ENCODE measurements at regions not wholly inside any gene's neighbourhood (a gene's known extent, or its start where the extent isn't known, plus 50 kb on each side); places are given as distances from the start of the nearest gene placed in this dataset.
"Not testable (repeated sequence)": the region's sequence is repeated elsewhere in the genome, so short reads cannot be mapped to it uniquely, and the experiment has no call there.

DNA sequence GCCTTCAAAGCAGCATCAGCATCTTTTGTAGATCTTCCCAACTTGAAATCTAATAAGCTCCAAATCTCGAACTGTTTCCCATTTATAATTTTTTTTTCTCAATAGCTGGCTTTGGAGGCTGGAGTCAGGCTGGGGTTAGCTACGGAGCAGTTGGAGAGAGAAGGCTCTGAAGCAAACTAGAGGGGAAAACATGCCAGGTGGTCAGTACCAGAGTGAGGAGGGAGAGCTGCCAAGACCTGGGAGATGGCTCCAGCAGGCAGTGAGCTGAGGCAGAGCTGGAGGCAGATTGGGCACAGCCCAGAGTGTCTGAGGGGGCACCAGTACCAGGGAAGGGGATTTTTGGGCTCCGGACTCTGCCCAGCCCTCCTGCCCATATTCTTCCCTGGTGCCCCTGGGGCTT is 311.2 kb downstream of the RPLP1 start:
- Histone ChIP-seq H4K20me1 (ENCODE audit: insufficient read depth, low read length, poor library complexity, severe bottlenecking) (no peaks in the 10 kb centered on the region), H3K27me3 (ENCODE audit: insufficient read depth, low read length, poor library complexity, severe bottlenecking) (no peaks in the 10 kb centered on the region), H3F3A (ENCODE audit: low read depth) (peaks cover 9% of the 10 kb centered on the region; the same call in 1 of the 2 replicates), H3K9me2 (replicated peaks; ENCODE audit: low read depth, low read length) (no peaks in the 10 kb centered on the region), H3K36me3 (ENCODE audit: insufficient read depth, low read length) (no peaks in the 10 kb centered on the region), H3K9ac (ENCODE audit: low read depth, low read length, poor library complexity, severe bottlenecking) (no peak overlapping the region), H3K4me3 (ENCODE audit: low read length, poor library complexity, severe bottlenecking) (no peak overlapping the region), H3K79me2 (ENCODE audit: insufficient read depth, low read length) (no peaks in the 10 kb centered on the region), H3K4me1 (ENCODE audit: insufficient read depth, low read length, poor library complexity, severe bottlenecking) (peaks cover 36% of the 10 kb centered on the region), H3K4me2 (ENCODE audit: low read depth, low read length, poor library complexity, severe bottlenecking) (no peak overlapping the region), H2AFZ (ENCODE audit: low read length) (no peak overlapping the region), H3K9me3 (ENCODE audit: insufficient read depth, low read depth, low read length) (no peaks in the 10 kb centered on the region)
- no peak for TF ChIP-seq EZH2phosphoT487 (IDR thresholded peaks at IDR 0.05; ENCODE audit: borderline replicate concordance)
- TF ChIP-seq, protein P1, sequence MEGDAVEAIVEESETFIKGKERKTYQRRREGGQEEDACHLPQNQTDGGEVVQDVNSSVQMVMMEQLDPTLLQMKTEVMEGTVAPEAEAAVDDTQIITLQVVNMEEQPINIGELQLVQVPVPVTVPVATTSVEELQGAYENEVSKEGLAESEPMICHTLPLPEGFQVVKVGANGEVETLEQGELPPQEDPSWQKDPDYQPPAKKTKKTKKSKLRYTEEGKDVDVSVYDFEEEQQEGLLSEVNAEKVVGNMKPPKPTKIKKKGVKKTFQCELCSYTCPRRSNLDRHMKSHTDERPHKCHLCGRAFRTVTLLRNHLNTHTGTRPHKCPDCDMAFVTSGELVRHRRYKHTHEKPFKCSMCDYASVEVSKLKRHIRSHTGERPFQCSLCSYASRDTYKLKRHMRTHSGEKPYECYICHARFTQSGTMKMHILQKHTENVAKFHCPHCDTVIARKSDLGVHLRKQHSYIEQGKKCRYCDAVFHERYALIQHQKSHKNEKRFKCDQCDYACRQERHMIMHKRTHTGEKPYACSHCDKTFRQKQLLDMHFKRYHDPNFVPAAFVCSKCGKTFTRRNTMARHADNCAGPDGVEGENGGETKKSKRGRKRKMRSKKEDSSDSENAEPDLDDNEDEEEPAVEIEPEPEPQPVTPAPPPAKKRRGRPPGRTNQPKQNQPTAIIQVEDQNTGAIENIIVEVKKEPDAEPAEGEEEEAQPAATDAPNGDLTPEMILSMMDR (conservative IDR thresholded peaks at IDR 0.05; ENCODE audit: low read length): no peak

DNA sequence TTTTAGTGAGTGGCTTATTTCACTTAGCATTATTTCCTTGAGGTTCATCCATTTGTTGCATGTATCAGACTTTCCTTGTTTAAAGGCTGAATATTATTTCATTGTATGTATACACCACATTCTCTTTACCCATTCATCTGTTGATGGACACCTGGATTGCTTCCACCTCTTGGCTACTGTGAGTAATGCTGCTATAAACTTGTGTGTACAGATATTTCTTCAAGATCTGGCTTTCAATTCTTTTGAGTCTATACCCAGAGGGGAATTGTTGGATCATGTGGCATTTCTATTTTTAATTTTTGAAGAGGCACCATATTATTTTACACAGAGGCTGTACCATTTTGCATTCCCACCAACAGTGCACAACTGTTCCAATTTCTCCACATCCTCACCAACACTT is 313.5 kb downstream of the RPLP1 start:
- Histone ChIP-seq H3F3A (ENCODE audit: low read depth) (no peaks in the 10 kb centered on the region; the same call in 1 of the 2 replicates), H3K9me2 (replicated peaks; ENCODE audit: low read depth, low read length) (no peaks in the 10 kb centered on the region), H3K4me3 (ENCODE audit: low read length, poor library complexity, severe bottlenecking) (no peak overlapping the region), H3K27me3 (ENCODE audit: insufficient read depth, low read length, poor library complexity, severe bottlenecking) (no peaks in the 10 kb centered on the region), H2AFZ (ENCODE audit: low read length) (no peak overlapping the region), H3K4me1 (ENCODE audit: insufficient read depth, low read length, poor library complexity, severe bottlenecking) (peaks cover 16% of the 10 kb centered on the region), H3K9ac (ENCODE audit: low read depth, low read length, poor library complexity, severe bottlenecking) (no peak overlapping the region), H4K20me1 (ENCODE audit: insufficient read depth, low read length, poor library complexity, severe bottlenecking) (no peaks in the 10 kb centered on the region), H3K4me2 (ENCODE audit: low read depth, low read length, poor library complexity, severe bottlenecking) (no peak overlapping the region), H3K9me3 (ENCODE audit: insufficient read depth, low read depth, low read length) (no peaks in the 10 kb centered on the region), H3K36me3 (ENCODE audit: insufficient read depth, low read length) (no peaks in the 10 kb centered on the region), H3K79me2 (ENCODE audit: insufficient read depth, low read length) (no peaks in the 10 kb centered on the region)
- no peak for TF ChIP-seq EZH2phosphoT487 (IDR thresholded peaks at IDR 0.05; ENCODE audit: borderline replicate concordance)
- TF ChIP-seq, protein P1 (conservative IDR thresholded peaks at IDR 0.05; ENCODE audit: low read length): peak; percentile 37

DNA sequence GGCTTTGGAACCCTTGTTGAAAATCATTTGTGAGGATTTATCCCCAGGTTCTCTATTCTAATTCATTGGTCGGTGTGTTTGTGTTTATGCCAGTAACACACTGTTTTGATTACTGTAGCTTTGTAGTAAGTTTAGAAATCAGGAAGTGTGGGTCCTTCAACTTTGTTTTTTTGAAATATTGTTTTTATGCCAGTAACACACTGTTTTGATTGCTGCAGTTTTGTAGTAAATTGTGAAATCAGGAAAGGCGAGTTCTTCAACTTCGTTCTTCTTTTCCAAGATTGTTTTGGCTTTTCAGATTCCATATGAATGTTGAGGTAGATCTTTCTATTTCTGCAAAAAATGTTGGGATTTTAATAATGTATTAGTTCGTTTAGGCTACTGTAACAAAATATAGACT is 314.6 kb downstream of the RPLP1 start:
- no peak overlapping the region for H3K4me3 ChIP-seq (ENCODE audit: low read length, poor library complexity, severe bottlenecking)
- peaks cover 6% of the 10 kb centered on the region for H3K4me1 ChIP-seq (ENCODE audit: insufficient read depth, low read length, poor library complexity, severe bottlenecking)
- no peaks in the 10 kb centered on the region for H3K27me3 ChIP-seq (ENCODE audit: insufficient read depth, low read length, poor library complexity, severe bottlenecking)
- H4K20me1 ChIP-seq (ENCODE audit: insufficient read depth, low read length, poor library complexity, severe bottlenecking): no peaks in the 10 kb centered on the region
- H2AFZ ChIP-seq (ENCODE audit: low read length): no peak overlapping the region
- H3K36me3 ChIP-seq (ENCODE audit: insufficient read depth, low read length): no peaks in the 10 kb centered on the region
- H3K9me3 ChIP-seq (ENCODE audit: insufficient read depth, low read depth, low read length): no peaks in the 10 kb centered on the region
- no peaks in the 10 kb centered on the region for H3K9me2 ChIP-seq (replicated peaks; ENCODE audit: low read depth, low read length)
- no peaks in the 10 kb centered on the region for H3K79me2 ChIP-seq (ENCODE audit: insufficient read depth, low read length)
- TF ChIP-seq EZH2phosphoT487 (IDR thresholded peaks at IDR 0.05; ENCODE audit: borderline replicate concordance): no peak
- TF ChIP-seq, protein P1 (conservative IDR thresholded peaks at IDR 0.05; ENCODE audit: low read length): no peak
- H3K9ac ChIP-seq (ENCODE audit: low read depth, low read length, poor library complexity, severe bottlenecking): no peak overlapping the region
- no peak overlapping the region for H3K4me2 ChIP-seq (ENCODE audit: low read depth, low read length, poor library complexity, severe bottlenecking)
- no peaks in the 10 kb centered on the region for H3F3A ChIP-seq (ENCODE audit: low read depth)

DNA sequence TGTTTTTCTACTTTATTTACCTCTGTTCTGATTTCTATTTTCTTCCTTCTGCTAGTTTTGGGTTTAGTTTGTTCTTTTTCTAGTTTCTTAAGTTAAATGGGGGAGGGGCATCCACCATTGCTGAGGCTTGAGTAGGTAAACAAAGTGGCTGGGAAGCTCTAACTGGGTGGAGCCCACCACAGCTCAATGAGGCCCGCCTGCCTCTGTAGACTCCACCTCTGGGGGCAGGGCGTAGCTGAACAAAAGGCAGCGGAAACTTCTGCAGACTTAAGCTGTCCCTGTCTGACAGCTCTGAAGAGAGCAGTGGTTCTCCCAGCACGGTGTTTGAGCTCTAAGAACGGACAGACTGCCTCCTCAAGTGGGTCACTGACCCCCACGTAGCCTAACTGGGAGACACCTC is 316.7 kb downstream of the RPLP1 start:
- not testable (repeated sequence) for H3K4me1 ChIP-seq (ENCODE audit: insufficient read depth, low read length, poor library complexity, severe bottlenecking); H2AFZ ChIP-seq (ENCODE audit: low read length); H3K9me3 ChIP-seq (ENCODE audit: insufficient read depth, low read depth, low read length); H3K27me3 ChIP-seq (ENCODE audit: insufficient read depth, low read length, poor library complexity, severe bottlenecking); H3F3A ChIP-seq (ENCODE audit: low read depth); H3K36me3 ChIP-seq (ENCODE audit: insufficient read depth, low read length); H3K79me2 ChIP-seq (ENCODE audit: insufficient read depth, low read length); H4K20me1 ChIP-seq (ENCODE audit: insufficient read depth, low read length, poor library complexity, severe bottlenecking); H3K4me2 ChIP-seq (ENCODE audit: low read depth, low read length, poor library complexity, severe bottlenecking); H3K9ac ChIP-seq (ENCODE audit: low read depth, low read length, poor library complexity, severe bottlenecking); H3K4me3 ChIP-seq (ENCODE audit: low read length, poor library complexity, severe bottlenecking); H3K9me2 ChIP-seq (replicated peaks; ENCODE audit: low read depth, low read length)

DNA sequence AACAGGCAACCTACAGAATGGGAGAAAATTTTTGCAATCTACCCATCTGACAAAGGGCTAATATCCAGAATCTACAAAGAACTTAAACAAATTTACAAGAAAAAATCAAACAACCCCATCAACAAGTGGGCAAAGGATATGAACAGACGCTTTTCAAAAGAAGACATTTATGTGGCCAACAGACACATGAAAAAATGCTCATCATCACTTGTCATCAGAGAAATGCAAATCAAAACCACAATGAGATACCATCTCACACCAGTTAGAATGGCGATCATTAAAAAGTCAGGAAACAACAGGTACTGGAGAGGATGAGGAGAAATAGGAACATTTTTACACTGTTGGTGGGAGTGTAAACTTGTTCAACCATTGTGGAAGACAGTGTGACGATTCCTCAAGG is 321.6 kb downstream of the RPLP1 start:
- not testable (repeated sequence) for H3F3A ChIP-seq (ENCODE audit: low read depth); H3K9me2 ChIP-seq (replicated peaks; ENCODE audit: low read depth, low read length); H3K27me3 ChIP-seq (ENCODE audit: insufficient read depth, low read length, poor library complexity, severe bottlenecking); H3K9ac ChIP-seq (ENCODE audit: low read depth, low read length, poor library complexity, severe bottlenecking); H3K4me1 ChIP-seq (ENCODE audit: insufficient read depth, low read length, poor library complexity, severe bottlenecking); H3K9me3 ChIP-seq (ENCODE audit: insufficient read depth, low read depth, low read length); H3K4me2 ChIP-seq (ENCODE audit: low read depth, low read length, poor library complexity, severe bottlenecking); H4K20me1 ChIP-seq (ENCODE audit: insufficient read depth, low read length, poor library complexity, severe bottlenecking); H3K36me3 ChIP-seq (ENCODE audit: insufficient read depth, low read length); H2AFZ ChIP-seq (ENCODE audit: low read length); H3K79me2 ChIP-seq (ENCODE audit: insufficient read depth, low read length); H3K4me3 ChIP-seq (ENCODE audit: low read length, poor library complexity, severe bottlenecking)

All from Loucy (cell line).